ENCODE measurements at regions not wholly inside any gene's neighbourhood (a gene's known extent, or its start where the extent isn't known, plus 50 kb on each side); places are given as distances from the start of the nearest gene placed in this dataset.

DNA sequence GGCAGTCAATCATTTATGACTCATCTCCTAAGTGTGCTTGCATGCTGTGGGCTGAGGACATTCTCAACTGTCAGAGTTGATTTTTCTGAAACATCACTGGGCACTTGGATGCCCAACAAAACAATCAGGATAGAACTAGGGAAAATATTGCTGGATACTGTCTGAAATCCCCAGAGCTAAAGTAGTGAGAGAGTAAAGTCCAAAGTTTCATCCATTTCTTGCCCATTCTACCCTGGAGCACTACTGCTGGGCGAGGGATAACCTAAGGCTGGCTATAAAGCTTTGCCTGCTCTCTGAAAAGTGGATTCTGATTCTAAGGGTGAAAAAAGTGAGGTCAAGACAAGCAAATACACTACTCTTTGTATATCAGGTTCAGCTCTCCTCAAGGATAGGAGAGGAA, 279.6 kb upstream of the EDA2R start:
- Histone ChIP-seq H3K4me3 (ENCODE audit: insufficient read depth, low read depth, low read length, poor library complexity, severe bottlenecking) (no peak overlapping the region), H3K4me1 (ENCODE audit: control insufficient read depth, insufficient read depth, low read length, poor library complexity, severe bottlenecking) (no peaks in the 10 kb centered on the region), H3K27me3 (replicated peaks; ENCODE audit: control insufficient read depth, insufficient read depth, low read length, poor library complexity, severe bottlenecking) (no peaks in the 10 kb centered on the region), H3K9me3 (ENCODE audit: control insufficient read depth, low read length) (no peaks in the 10 kb centered on the region), H3K27ac (ENCODE audit: insufficient read depth, low read length, poor library complexity, severe bottlenecking) (no peak overlapping the region), H3K36me3 (ENCODE audit: control insufficient read depth, insufficient read depth, low read length) (no peaks in the 10 kb centered on the region)
- no peak for DNase-seq

DNA sequence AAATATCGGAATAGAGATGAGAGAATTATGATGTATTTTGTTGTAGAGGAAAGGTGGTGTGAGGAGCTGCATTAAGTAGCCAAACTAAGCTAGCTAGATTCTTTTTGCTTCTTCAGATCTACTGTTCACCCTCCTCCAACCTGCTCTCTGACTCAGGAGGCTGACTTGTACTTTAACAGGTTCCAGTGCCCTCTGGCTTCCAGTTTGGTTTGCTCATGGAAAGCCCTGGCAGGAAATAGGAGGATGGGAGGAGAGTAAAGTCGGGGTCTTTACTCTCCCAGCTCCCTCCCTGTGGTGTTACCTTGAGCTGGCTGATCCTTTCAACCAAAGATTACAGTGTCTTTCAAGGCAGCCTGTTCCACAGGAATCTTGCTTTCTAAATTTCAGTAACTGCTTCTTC, 277.0 kb upstream of the EDA2R start:
- no peak for DNase-seq
- H3K9me3 ChIP-seq (ENCODE audit: control insufficient read depth, low read length): no peaks in the 10 kb centered on the region
- no peaks in the 10 kb centered on the region for H3K27me3 ChIP-seq (replicated peaks; ENCODE audit: control insufficient read depth, insufficient read depth, low read length, poor library complexity, severe bottlenecking)
- no peaks in the 10 kb centered on the region for H3K36me3 ChIP-seq (ENCODE audit: control insufficient read depth, insufficient read depth, low read length)
- no peak overlapping the region for H3K4me3 ChIP-seq (ENCODE audit: insufficient read depth, low read depth, low read length, poor library complexity, severe bottlenecking)
- H3K27ac ChIP-seq (ENCODE audit: insufficient read depth, low read length, poor library complexity, severe bottlenecking): no peak overlapping the region
- no peaks in the 10 kb centered on the region for H3K4me1 ChIP-seq (ENCODE audit: control insufficient read depth, insufficient read depth, low read length, poor library complexity, severe bottlenecking)

DNA sequence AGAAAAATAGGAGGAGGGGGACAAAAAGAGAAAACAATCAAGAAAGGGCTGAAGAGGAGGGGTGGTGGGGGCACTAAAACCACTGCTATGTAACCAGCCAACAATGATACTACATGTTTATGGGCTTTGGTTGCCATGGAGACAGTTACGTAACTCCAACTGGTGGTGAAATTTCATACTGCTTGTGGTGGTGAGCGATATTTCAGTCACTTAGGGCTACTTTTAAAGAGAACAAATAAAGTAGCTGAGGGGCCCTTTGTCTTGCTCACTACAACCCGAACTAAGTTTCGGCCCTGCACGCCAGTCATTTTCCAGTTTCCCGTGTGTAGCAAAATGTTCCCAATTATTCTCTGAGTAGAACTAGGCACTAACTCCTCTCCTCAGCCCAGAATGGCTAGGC, 275.2 kb upstream of the EDA2R start:
- no peak overlapping the region for H3K27ac ChIP-seq (ENCODE audit: insufficient read depth, low read length, poor library complexity, severe bottlenecking)
- H3K36me3 ChIP-seq (ENCODE audit: control insufficient read depth, insufficient read depth, low read length): no peaks in the 10 kb centered on the region
- H3K27me3 ChIP-seq (replicated peaks; ENCODE audit: control insufficient read depth, insufficient read depth, low read length, poor library complexity, severe bottlenecking): no peaks in the 10 kb centered on the region
- H3K4me3 ChIP-seq (ENCODE audit: insufficient read depth, low read depth, low read length, poor library complexity, severe bottlenecking): no peak overlapping the region
- H3K4me1 ChIP-seq (ENCODE audit: control insufficient read depth, insufficient read depth, low read length, poor library complexity, severe bottlenecking): no peaks in the 10 kb centered on the region
- DNase-seq: no peak
- H3K9me3 ChIP-seq (ENCODE audit: control insufficient read depth, low read length): no peaks in the 10 kb centered on the region

DNA sequence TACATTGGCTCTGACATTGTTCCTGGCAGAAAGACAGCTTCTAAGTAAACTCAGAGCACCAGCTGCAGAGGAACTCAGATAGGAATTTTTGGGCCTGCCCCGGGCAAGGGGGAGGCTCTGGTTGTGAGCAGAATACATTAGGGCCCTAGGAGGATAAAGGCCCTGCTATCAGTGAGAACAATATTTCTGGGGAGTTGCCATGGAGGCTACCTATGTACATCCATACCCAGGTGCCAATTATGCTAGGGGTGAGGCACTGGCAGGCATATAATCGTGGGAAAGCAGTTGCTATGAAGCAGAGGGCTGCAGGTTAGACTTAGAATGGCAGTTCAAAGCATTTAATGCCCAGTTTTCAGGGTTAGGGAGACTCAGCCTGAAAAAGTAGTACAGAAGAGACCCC, 273.5 kb upstream of the EDA2R start:
- Histone ChIP-seq H3K4me3 (ENCODE audit: insufficient read depth, low read depth, low read length, poor library complexity, severe bottlenecking) (no peak overlapping the region), H3K27ac (ENCODE audit: insufficient read depth, low read length, poor library complexity, severe bottlenecking) (no peak overlapping the region), H3K4me1 (ENCODE audit: control insufficient read depth, insufficient read depth, low read length, poor library complexity, severe bottlenecking) (no peaks in the 10 kb centered on the region), H3K9me3 (ENCODE audit: control insufficient read depth, low read length) (no peaks in the 10 kb centered on the region), H3K27me3 (replicated peaks; ENCODE audit: control insufficient read depth, insufficient read depth, low read length, poor library complexity, severe bottlenecking) (no peaks in the 10 kb centered on the region), H3K36me3 (ENCODE audit: control insufficient read depth, insufficient read depth, low read length) (no peaks in the 10 kb centered on the region)
- no peak for DNase-seq

DNA sequence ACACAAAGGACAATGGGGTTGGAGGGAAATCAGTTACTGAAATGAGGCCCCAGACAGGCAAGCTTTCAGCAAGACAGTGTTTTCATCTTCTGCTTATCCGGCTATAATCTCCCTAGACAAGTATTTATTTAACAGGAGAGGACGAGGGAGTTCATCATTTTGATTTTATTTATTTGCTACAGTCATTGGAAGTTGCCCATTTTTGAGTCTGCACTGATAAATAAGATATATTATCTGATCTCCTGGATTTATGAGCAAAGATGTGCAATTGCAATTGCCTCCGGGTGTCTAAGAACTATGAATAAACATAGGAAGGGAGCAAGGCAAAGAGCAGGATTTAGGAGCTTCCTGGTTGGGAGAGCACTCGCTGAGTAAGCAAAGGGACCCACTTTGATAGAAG, 263.2 kb upstream of the EDA2R start:
- no peak overlapping the region for H3K27ac ChIP-seq (ENCODE audit: insufficient read depth, low read length, poor library complexity, severe bottlenecking)
- no peaks in the 10 kb centered on the region for H3K4me1 ChIP-seq (ENCODE audit: control insufficient read depth, insufficient read depth, low read length, poor library complexity, severe bottlenecking)
- no peaks in the 10 kb centered on the region for H3K27me3 ChIP-seq (replicated peaks; ENCODE audit: control insufficient read depth, insufficient read depth, low read length, poor library complexity, severe bottlenecking)
- no peak for DNase-seq
- H3K9me3 ChIP-seq (ENCODE audit: control insufficient read depth, low read length): no peaks in the 10 kb centered on the region
- H3K4me3 ChIP-seq (ENCODE audit: insufficient read depth, low read depth, low read length, poor library complexity, severe bottlenecking): no peak overlapping the region
- H3K36me3 ChIP-seq (ENCODE audit: control insufficient read depth, insufficient read depth, low read length): no peaks in the 10 kb centered on the region

DNA sequence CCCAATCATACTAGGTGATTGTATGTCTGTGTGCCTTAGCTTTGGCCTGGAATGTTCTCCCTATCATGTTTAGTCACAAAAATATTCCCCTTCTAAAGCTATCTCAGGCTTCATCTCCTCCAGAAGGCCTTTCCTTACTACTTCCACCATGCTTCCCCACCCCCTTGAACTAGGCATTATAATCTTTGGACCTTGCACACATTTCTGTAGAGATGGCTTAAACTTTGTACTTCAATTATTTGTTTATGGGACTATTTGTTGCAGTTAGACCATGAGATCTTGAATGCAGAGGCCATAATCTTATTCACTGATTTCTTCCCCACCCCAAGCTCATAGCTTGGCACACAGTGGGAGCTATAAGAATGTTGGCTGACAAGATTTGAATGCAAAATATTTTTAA, 262.0 kb upstream of the EDA2R start:
- no peaks in the 10 kb centered on the region for H3K27me3 ChIP-seq (replicated peaks; ENCODE audit: control insufficient read depth, insufficient read depth, low read length, poor library complexity, severe bottlenecking)
- H3K36me3 ChIP-seq (ENCODE audit: control insufficient read depth, insufficient read depth, low read length): no peaks in the 10 kb centered on the region
- H3K4me1 ChIP-seq (ENCODE audit: control insufficient read depth, insufficient read depth, low read length, poor library complexity, severe bottlenecking): no peaks in the 10 kb centered on the region
- no peak overlapping the region for H3K27ac ChIP-seq (ENCODE audit: insufficient read depth, low read length, poor library complexity, severe bottlenecking)
- H3K4me3 ChIP-seq (ENCODE audit: insufficient read depth, low read depth, low read length, poor library complexity, severe bottlenecking): no peak overlapping the region
- DNase-seq: no peak
- no peaks in the 10 kb centered on the region for H3K9me3 ChIP-seq (ENCODE audit: control insufficient read depth, low read length)

DNA sequence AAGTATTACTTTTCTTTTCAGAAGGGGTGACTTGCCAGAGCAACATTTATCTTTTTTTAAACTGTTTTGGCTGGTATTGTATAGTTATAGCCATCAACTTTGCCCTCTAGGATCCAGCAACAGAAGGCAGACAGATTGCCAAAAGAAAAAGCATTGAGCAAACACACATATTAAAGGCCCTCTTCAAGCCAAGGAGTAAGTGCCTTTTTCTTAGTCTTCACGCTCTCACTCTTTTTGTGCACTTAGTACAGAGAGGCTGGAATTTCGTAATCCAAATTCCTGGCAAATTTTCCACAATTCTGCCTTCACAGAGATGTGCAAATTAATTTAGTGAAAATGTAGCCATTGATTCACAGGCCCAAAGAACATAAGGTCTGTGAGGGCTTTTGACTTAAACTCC, 253.1 kb upstream of the EDA2R start:
- H3K27ac ChIP-seq (ENCODE audit: insufficient read depth, low read length, poor library complexity, severe bottlenecking): no peak overlapping the region
- H3K4me3 ChIP-seq (ENCODE audit: insufficient read depth, low read depth, low read length, poor library complexity, severe bottlenecking): no peak overlapping the region
- H3K36me3 ChIP-seq (ENCODE audit: control insufficient read depth, insufficient read depth, low read length): no peaks in the 10 kb centered on the region
- no peak for DNase-seq
- H3K9me3 ChIP-seq (ENCODE audit: control insufficient read depth, low read length): no peaks in the 10 kb centered on the region
- no peaks in the 10 kb centered on the region for H3K4me1 ChIP-seq (ENCODE audit: control insufficient read depth, insufficient read depth, low read length, poor library complexity, severe bottlenecking)
- H3K27me3 ChIP-seq (replicated peaks; ENCODE audit: control insufficient read depth, insufficient read depth, low read length, poor library complexity, severe bottlenecking): no peaks in the 10 kb centered on the region

DNA sequence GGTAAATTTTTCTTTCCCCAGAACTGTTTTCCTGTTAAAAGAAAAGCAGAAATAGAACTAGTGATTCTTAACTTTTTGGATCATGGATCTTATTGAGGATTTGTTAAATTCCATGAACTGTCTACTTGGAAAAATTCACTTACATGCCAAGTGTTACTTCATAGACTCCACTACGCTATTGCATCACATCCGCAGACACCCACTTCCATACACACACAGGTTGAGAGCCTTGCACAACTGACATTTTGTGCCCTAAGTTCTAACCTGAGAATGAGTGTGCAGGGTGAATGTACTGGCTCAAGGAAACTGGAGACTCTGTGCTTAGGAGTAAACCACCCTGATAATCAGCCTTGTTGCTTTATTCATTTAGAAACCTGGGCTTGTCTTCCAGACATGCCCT, 250.5 kb upstream of the EDA2R start:
- no peaks in the 10 kb centered on the region for H3K4me1 ChIP-seq (ENCODE audit: control insufficient read depth, insufficient read depth, low read length, poor library complexity, severe bottlenecking)
- H3K9me3 ChIP-seq (ENCODE audit: control insufficient read depth, low read length): no peaks in the 10 kb centered on the region
- H3K27me3 ChIP-seq (replicated peaks; ENCODE audit: control insufficient read depth, insufficient read depth, low read length, poor library complexity, severe bottlenecking): no peaks in the 10 kb centered on the region
- no peak overlapping the region for H3K4me3 ChIP-seq (ENCODE audit: insufficient read depth, low read depth, low read length, poor library complexity, severe bottlenecking)
- no peak overlapping the region for H3K27ac ChIP-seq (ENCODE audit: insufficient read depth, low read length, poor library complexity, severe bottlenecking)
- H3K36me3 ChIP-seq (ENCODE audit: control insufficient read depth, insufficient read depth, low read length): no peaks in the 10 kb centered on the region
- DNase-seq: no peak

DNA sequence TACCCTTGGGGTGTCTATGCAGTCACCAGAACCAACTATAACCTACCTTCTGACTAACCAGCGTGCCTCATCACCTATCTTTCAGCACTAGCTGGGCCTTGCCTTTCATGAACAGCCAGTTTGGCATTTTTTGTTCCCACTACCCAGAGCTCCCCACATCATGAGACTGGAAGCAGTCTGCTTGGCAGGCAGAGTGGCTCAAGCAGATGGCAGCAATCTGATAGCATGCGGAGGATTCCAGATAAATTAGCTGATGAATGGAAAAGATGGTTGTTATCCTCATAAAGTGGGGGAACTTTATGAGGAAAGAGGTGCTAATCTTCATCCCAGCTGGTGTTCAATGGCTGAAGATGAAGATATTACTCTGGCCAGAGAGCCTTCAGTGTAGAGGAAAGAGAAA, 243.2 kb upstream of the EDA2R start:
- H3K4me1 ChIP-seq (ENCODE audit: control insufficient read depth, insufficient read depth, low read length, poor library complexity, severe bottlenecking): no peaks in the 10 kb centered on the region
- no peaks in the 10 kb centered on the region for H3K27me3 ChIP-seq (replicated peaks; ENCODE audit: control insufficient read depth, insufficient read depth, low read length, poor library complexity, severe bottlenecking)
- no peaks in the 10 kb centered on the region for H3K36me3 ChIP-seq (ENCODE audit: control insufficient read depth, insufficient read depth, low read length)
- H3K4me3 ChIP-seq (ENCODE audit: insufficient read depth, low read depth, low read length, poor library complexity, severe bottlenecking): no peak overlapping the region
- no peak overlapping the region for H3K27ac ChIP-seq (ENCODE audit: insufficient read depth, low read length, poor library complexity, severe bottlenecking)
- H3K9me3 ChIP-seq (ENCODE audit: control insufficient read depth, low read length): no peaks in the 10 kb centered on the region
- DNase-seq: no peak

DNA sequence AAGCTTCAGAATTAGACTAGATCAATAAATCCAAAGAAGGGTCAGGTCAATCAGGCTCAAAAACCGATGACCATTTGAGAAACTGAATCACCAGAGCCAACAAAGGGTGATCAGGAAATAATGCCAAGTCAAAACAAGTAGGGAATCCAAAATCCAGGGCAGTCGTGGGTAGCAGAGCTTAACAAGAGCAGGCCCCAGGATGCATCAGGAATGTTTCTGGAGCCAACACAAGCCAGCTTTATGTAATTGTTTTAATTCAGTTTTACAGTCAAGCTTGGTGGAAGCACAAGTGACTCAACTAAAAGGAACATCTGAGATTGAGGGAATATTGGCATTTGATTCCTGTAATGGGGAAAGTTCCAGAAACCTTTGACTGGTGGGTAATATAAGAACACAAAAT, 237.9 kb upstream of the EDA2R start:
- H3K9me3 ChIP-seq (ENCODE audit: control insufficient read depth, low read length): no peaks in the 10 kb centered on the region
- H3K4me1 ChIP-seq (ENCODE audit: control insufficient read depth, insufficient read depth, low read length, poor library complexity, severe bottlenecking): no peaks in the 10 kb centered on the region
- H3K27ac ChIP-seq (ENCODE audit: insufficient read depth, low read length, poor library complexity, severe bottlenecking): no peak overlapping the region
- H3K4me3 ChIP-seq (ENCODE audit: insufficient read depth, low read depth, low read length, poor library complexity, severe bottlenecking): no peak overlapping the region
- DNase-seq: no peak
- no peaks in the 10 kb centered on the region for H3K36me3 ChIP-seq (ENCODE audit: control insufficient read depth, insufficient read depth, low read length)
- H3K27me3 ChIP-seq (replicated peaks; ENCODE audit: control insufficient read depth, insufficient read depth, low read length, poor library complexity, severe bottlenecking): no peaks in the 10 kb centered on the region

DNA sequence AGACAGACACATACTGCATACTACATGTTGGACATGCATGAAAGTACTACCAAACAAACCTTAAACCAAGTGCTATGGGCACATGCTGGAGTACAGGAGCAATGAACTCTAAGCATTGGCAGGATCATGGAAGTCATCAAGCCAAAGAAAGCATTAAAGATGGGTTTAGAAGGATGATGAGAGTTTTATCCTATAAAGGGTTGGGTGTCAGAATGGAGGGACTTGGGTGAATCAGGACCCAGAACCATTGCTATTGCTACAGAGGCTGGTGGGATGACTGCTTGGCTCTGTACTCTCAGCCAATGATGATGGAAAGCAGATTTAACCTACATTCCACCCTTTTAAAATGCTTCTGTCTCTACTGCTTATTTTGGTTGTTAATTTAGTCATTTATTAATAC, 233.9 kb upstream of the EDA2R start:
- H3K36me3 ChIP-seq (ENCODE audit: control insufficient read depth, insufficient read depth, low read length): no peaks in the 10 kb centered on the region
- H3K4me1 ChIP-seq (ENCODE audit: control insufficient read depth, insufficient read depth, low read length, poor library complexity, severe bottlenecking): no peaks in the 10 kb centered on the region
- H3K27me3 ChIP-seq (replicated peaks; ENCODE audit: control insufficient read depth, insufficient read depth, low read length, poor library complexity, severe bottlenecking): no peaks in the 10 kb centered on the region
- H3K9me3 ChIP-seq (ENCODE audit: control insufficient read depth, low read length): no peaks in the 10 kb centered on the region
- DNase-seq: no peak
- H3K27ac ChIP-seq (ENCODE audit: insufficient read depth, low read length, poor library complexity, severe bottlenecking): no peak overlapping the region
- no peak overlapping the region for H3K4me3 ChIP-seq (ENCODE audit: insufficient read depth, low read depth, low read length, poor library complexity, severe bottlenecking)
